Activated naive CD4-positive, alpha-beta T cell treated with anti-CD3 and anti-CD28 coated beads, Interleukin-2, amount 50 U/mL, for 72 hours (primary cell): ENCODE measurements at regions not wholly inside any gene's neighbourhood (a gene's known extent, or its start where the extent isn't known, plus 50 kb on each side); places are given as distances from the start of the nearest gene placed in this dataset.
"Not testable (repeated sequence)": the region's sequence is repeated elsewhere in the genome, so short reads cannot be mapped to it uniquely, and the experiment has no call there.

Experiments used
- ATAC-seq, 2 donors: fragments of 150-1000 bp; cut with Tn5 transposase; 2 replicates each; pipeline ENCODE4 v1.10.0; 2021; ENCODE audit warnings: mild to moderate bottlenecking in 2 of 2, moderate library complexity in 2 of 2
- DNase-seq, 2 donors: peaks; one replicate each; pipeline ENCODE4 v3.0.0; 2021 to 2022; ENCODE audit warnings: low spot score in 2 of 2
- H3K27ac Mint-ChIP-seq, 2 donors: one replicate each; pipeline ENCODE4 v1.8.0; 2022; ENCODE audit warnings: mild to moderate bottlenecking in 2 of 2, mixed read lengths in 2 of 2
- H3K36me3 Mint-ChIP-seq, 2 donors: one replicate each; pipeline ENCODE4 v1.8.0; 2022; ENCODE audit warnings: mixed read lengths in 2 of 2
- H3K9me3 Mint-ChIP-seq, 2 donors: one replicate each; pipeline ENCODE4 v1.8.0; 2022; ENCODE audit warnings: mixed read lengths in 2 of 2

GRCh38 chr21:10354851-10355578 lies 166.4 kb upstream of the TPTE start:
- Mint-ChIP-seq H3K9me3 (peaks cover 48 to 50% of the 10 kb centered on the region in 2 donors), H3K36me3 (peaks cover 32 to 38% of the 10 kb centered on the region in 2 donors)
- ATAC-seq, DNase-seq, H3K27ac Mint-ChIP-seq: not testable (repeated sequence)

- ATAC-seq: not testable (repeated sequence)
- Mint-ChIP-seq H3K9me3 (peaks cover 46 to 49% of the 10 kb centered on the region in 2 donors), H3K36me3 (peaks cover 11 to 33% of the 10 kb centered on the region in 2 donors)
These were observed 162.3 kb upstream of the TPTE start for GRCh38 chr21:10359120-10359519.

GRCh38 chr21:10359911-10360310 lies 161.5 kb upstream of the TPTE start:
- H3K36me3 Mint-ChIP-seq: peaks cover 4 to 25% of the 10 kb centered on the region in 2 donors
- ATAC-seq, DNase-seq, H3K27ac Mint-ChIP-seq: not testable (repeated sequence)
- peaks cover 38 to 44% of the 10 kb centered on the region in 2 donors for H3K9me3 Mint-ChIP-seq

More at GRCh38 chr21:10359120-10359519, 162.3 kb upstream of the TPTE start:
- DNase-seq, H3K27ac Mint-ChIP-seq: not testable (repeated sequence)

GRCh38 chr21:10361214-10361736 lies 160.1 kb upstream of the TPTE start:
- Mint-ChIP-seq H3K9me3 (peaks cover 35 to 42% of the 10 kb centered on the region in 2 donors), H3K36me3 (peaks cover 4 to 21% of the 10 kb centered on the region in 2 donors)
- H3K27ac Mint-ChIP-seq, DNase-seq, ATAC-seq: not testable (repeated sequence)

GRCh38 chr21:10362816-10363215 lies 158.6 kb upstream of the TPTE start:
- DNase-seq, ATAC-seq, H3K27ac Mint-ChIP-seq: not testable (repeated sequence)
- peaks cover 32 to 36% of the 10 kb centered on the region in 2 donors for H3K9me3 Mint-ChIP-seq
- H3K36me3 Mint-ChIP-seq: peaks cover 4 to 17% of the 10 kb centered on the region in 2 donors

- not testable (repeated sequence) for ATAC-seq, H3K27ac Mint-ChIP-seq, DNase-seq
- Mint-ChIP-seq H3K36me3 (peaks cover 4 to 13% of the 10 kb centered on the region in 2 donors), H3K9me3 (peaks cover 30 to 36% of the 10 kb centered on the region in 2 donors)
These were observed 158.1 kb upstream of the TPTE start for GRCh38 chr21:10363321-10363720.

GRCh38 chr21:10366210-10366609 lies 155.2 kb upstream of the TPTE start:
- H3K27ac Mint-ChIP-seq, ATAC-seq, DNase-seq: not testable (repeated sequence)
- Mint-ChIP-seq H3K36me3 (peaks cover 0 to 13% of the 10 kb centered on the region in 2 donors), H3K9me3 (peaks cover 15 to 23% of the 10 kb centered on the region in 2 donors)

- peak in 1 of 2 donors; percentile 23 for ATAC-seq
- DNase-seq, H3K27ac Mint-ChIP-seq, H3K36me3 Mint-ChIP-seq: not testable (repeated sequence)
- peaks cover 4 to 14% of the 10 kb centered on the region in 2 donors for H3K9me3 Mint-ChIP-seq
These were observed 153.8 kb upstream of the TPTE start for GRCh38 chr21:10367586-10367985.

GRCh38 chr21:10368323-10368798 lies 153.0 kb upstream of the TPTE start:
- peak in 1 of 2 donors; percentile 68 for DNase-seq
- peak; percentile 33 to 36 for ATAC-seq
- H3K36me3 Mint-ChIP-seq, H3K9me3 Mint-ChIP-seq, H3K27ac Mint-ChIP-seq: not testable (repeated sequence)

- not testable (repeated sequence) for ATAC-seq, H3K36me3 Mint-ChIP-seq, H3K9me3 Mint-ChIP-seq, H3K27ac Mint-ChIP-seq, DNase-seq
These were observed 152.1 kb upstream of the TPTE start for GRCh38 chr21:10369289-10369688.

GRCh38 chr21:10377758-10378157 lies 143.6 kb upstream of the TPTE start:
- peaks cover 0 to 15% of the 10 kb centered on the region in 2 donors for H3K36me3 Mint-ChIP-seq
- H3K9me3 Mint-ChIP-seq: peaks cover 18 to 25% of the 10 kb centered on the region in 2 donors
- not testable (repeated sequence) for ATAC-seq, DNase-seq, H3K27ac Mint-ChIP-seq

- not testable (repeated sequence) for DNase-seq, ATAC-seq, H3K27ac Mint-ChIP-seq
- Mint-ChIP-seq H3K36me3 (peaks cover 0 to 15% of the 10 kb centered on the region in 2 donors), H3K9me3 (peaks cover 18 to 24% of the 10 kb centered on the region in 2 donors)
These were observed 141.6 kb upstream of the TPTE start for GRCh38 chr21:10379816-10380215.

GRCh38 chr21:10381687-10382060 lies 139.7 kb upstream of the TPTE start:
- DNase-seq, ATAC-seq, H3K36me3 Mint-ChIP-seq, H3K27ac Mint-ChIP-seq, H3K9me3 Mint-ChIP-seq: not testable (repeated sequence)

- H3K9me3 Mint-ChIP-seq, ATAC-seq, H3K36me3 Mint-ChIP-seq, H3K27ac Mint-ChIP-seq, DNase-seq: not testable (repeated sequence)
These were observed 139.2 kb upstream of the TPTE start for GRCh38 chr21:10382135-10382534.

- not testable (repeated sequence) for H3K9me3 Mint-ChIP-seq, H3K36me3 Mint-ChIP-seq, ATAC-seq
These were observed 138.8 kb upstream of the TPTE start for GRCh38 chr21:10382580-10382979.

GRCh38 chr21:10383571-10383970 lies 137.8 kb upstream of the TPTE start:
- ATAC-seq, DNase-seq, H3K36me3 Mint-ChIP-seq: not testable (repeated sequence)

More at GRCh38 chr21:10382580-10382979, 138.8 kb upstream of the TPTE start:
- not testable (repeated sequence) for DNase-seq, H3K27ac Mint-ChIP-seq

GRCh38 chr21:10384304-10384861 lies 137.0 kb upstream of the TPTE start:
- ATAC-seq, H3K9me3 Mint-ChIP-seq, H3K36me3 Mint-ChIP-seq, DNase-seq, H3K27ac Mint-ChIP-seq: not testable (repeated sequence)

More at GRCh38 chr21:10383571-10383970, 137.8 kb upstream of the TPTE start:
- H3K27ac Mint-ChIP-seq, H3K9me3 Mint-ChIP-seq: not testable (repeated sequence)
